Mucosa of rectum (tissue), 2 donors: ENCODE measurements at regions not wholly inside any gene's neighbourhood (a gene's known extent, or its start where the extent isn't known, plus 50 kb on each side); places are given as distances from the start of the nearest gene placed in this dataset.

Experiments
- H3K27ac ChIP-seq, 2 donors: one replicate each; pipeline ENCODE4 v1.7.0; 2013; ENCODE audit warnings: inconsistent platforms in 2 of 2, low read depth in 2 of 2, low read length in 2 of 2
- H3K27me3 ChIP-seq, 2 donors: one replicate each; pipeline ENCODE4 v1.7.0; 2013; ENCODE audit warnings: low read length in 2 of 2; ENCODE audit not compliant: control insufficient read depth in 2 of 2, insufficient read depth in 2 of 2
- H3K36me3 ChIP-seq, 2 donors: one replicate each; pipeline ENCODE4 v1.7.0; 2013; ENCODE audit warnings: low read length in 2 of 2; ENCODE audit not compliant: control insufficient read depth in 2 of 2, insufficient read depth in 2 of 2
- H3K4me1 ChIP-seq, 2 donors: one replicate each; pipeline ENCODE4 v1.7.0; 2013; ENCODE audit warnings: low read length in 2 of 2, mild to moderate bottlenecking in 1 of 2; ENCODE audit not compliant: control insufficient read depth in 2 of 2, insufficient read depth in 2 of 2
- H3K4me3 ChIP-seq, 2 donors: one replicate each; pipeline ENCODE4 v1.7.0; 2013; ENCODE audit warnings: low read length in 2 of 2
- H3K9ac ChIP-seq, 2 donors: one replicate each; pipeline ENCODE4 v1.7.0; 2013; ENCODE audit warnings: low read length in 2 of 2, low read depth in 1 of 2, mild to moderate bottlenecking in 1 of 2
- H3K9me3 ChIP-seq, 2 donors: one replicate each; pipeline ENCODE4 v1.7.0; 2013; ENCODE audit warnings: low read length in 2 of 2; ENCODE audit not compliant: control insufficient read depth in 2 of 2
- donor health status: healthy.
- donor health status: Normal muscosa, but diverticular disease.

DNA sequence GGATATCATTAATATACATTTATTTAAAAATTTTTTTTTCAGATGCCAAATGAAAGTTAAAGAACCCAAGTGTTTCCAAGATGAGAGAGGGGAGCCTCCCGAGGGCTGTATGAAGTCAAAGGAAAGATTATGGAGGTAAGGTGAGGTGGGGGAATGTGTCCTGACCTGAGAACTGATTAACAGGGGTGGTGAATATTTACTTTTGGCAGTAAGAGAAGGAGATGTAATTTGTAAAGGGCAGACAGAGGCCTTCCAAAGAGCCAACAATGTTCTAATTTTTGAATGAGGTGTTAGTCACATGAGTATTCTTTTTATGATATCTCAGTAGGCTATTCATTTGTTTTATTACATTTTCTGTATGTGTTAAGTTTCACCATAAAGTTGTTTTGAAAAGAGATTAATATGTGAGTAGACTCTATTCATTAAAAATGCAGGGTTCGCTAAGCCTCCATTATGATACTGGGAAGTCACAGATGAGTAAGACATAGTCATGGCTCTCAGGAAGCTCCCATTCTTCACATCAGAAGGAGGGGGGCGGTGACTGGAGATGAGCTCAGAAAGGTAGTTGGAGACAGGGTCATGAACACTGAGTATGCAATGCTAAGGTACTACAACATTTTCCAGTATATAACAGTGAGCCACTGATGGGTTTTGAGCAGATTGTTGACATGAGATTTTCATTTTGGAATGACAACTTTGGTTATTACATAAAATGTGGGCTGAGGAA lies 62.4 kb upstream of the TNFSF18 start:
- Histone ChIP-seq H3K4me3 (no peak overlapping the region), H3K27me3 (no peaks in the 10 kb centered on the region), H3K9ac (no peak overlapping the region), H3K27ac (no peak overlapping the region), H3K4me1 (no peaks in the 10 kb centered on the region), H3K9me3 (no peaks in the 10 kb centered on the region), H3K36me3 (no peaks in the 10 kb centered on the region)

DNA sequence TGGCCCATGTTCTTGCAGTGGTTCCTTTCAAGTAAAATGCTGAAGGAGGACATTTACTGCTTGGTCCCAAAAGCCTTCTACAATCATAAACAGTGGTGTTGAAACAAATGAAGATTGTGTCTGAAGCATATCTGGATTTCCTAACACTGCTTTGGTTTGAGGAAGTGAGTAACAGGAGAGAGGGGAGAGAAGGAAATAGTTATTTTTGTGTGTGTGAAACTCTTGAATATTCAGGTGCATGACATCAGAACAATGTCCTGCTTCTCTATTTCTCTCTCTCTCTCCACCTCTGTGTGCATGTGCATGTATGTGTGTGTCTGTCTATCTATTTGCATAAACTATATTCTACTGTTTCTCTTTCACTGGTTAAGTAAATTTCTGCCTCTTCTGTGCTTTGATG lies 61.4 kb upstream of the TNFSF18 start:
- Histone ChIP-seq H3K36me3 (no peaks in the 10 kb centered on the region), H3K9ac (no peak overlapping the region), H3K27me3 (no peaks in the 10 kb centered on the region), H3K4me3 (no peak overlapping the region), H3K4me1 (no peaks in the 10 kb centered on the region), H3K9me3 (no peaks in the 10 kb centered on the region), H3K27ac (no peak overlapping the region)

DNA sequence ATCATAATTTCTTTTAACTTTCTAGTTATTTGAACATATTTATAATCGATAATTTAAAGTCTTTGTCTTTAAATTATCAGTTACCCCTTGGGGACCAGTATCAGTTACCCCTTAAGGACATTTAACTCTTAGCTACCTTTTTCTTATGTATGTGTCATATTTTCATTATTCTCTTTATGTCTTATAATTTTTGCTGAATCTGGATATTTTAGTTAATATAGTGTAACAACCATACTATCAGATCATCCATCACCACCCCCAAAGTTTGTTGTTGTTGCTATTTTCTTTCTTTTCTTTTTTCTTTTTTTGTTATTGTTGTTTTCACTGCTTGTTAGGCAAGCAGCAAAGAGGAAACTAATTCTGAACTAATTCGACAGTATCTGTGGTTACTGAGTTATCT lies 57.0 kb upstream of the TNFSF18 start:
- H3K9ac ChIP-seq, result no peak overlapping the region
- H3K36me3 ChIP-seq, result no peaks in the 10 kb centered on the region
- H3K4me3 ChIP-seq, result no peak overlapping the region
- no peak overlapping the region for H3K27ac ChIP-seq
- no peaks in the 10 kb centered on the region for H3K4me1 ChIP-seq
- H3K9me3 ChIP-seq, result peaks cover 3 to 4% of the 10 kb centered on the region in 2 donors
- H3K27me3 ChIP-seq, result no peaks in the 10 kb centered on the region

DNA sequence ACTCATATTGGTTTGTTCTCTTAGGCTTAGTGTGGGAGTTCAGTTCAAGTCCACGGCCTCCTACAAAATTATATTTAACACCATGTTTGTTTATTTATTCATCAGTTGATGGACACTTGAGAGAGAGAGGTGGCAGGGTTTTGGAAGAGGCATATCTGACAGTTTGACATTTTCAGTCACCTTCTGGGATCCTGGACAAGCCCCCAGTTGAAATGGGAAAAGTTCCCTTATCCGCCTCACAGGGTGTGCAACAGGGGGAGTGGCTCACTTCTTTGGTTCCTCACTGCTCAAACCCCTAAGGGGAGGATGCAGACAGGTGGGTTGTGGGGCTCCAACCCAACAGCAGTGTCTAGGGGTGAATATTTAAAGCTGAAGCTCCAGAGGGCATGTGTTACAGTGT lies 52.3 kb upstream of the TNFSF18 start:
- H3K4me1 ChIP-seq, result no peaks in the 10 kb centered on the region
- no peaks in the 10 kb centered on the region for H3K36me3 ChIP-seq
- no peak overlapping the region for H3K9ac ChIP-seq
- peaks cover 3 to 4% of the 10 kb centered on the region in 2 donors for H3K9me3 ChIP-seq
- no peak overlapping the region for H3K27ac ChIP-seq
- no peaks in the 10 kb centered on the region for H3K27me3 ChIP-seq
- no peak overlapping the region for H3K4me3 ChIP-seq

GRCh38 chr1:173101589-173101988 lies 50.8 kb upstream of the TNFSF18 start:
- no peaks in the 10 kb centered on the region for H3K4me1 ChIP-seq
- no peak overlapping the region for H3K27ac ChIP-seq
- no peaks in the 10 kb centered on the region for H3K36me3 ChIP-seq
- peaks cover 3 to 4% of the 10 kb centered on the region in 2 donors for H3K9me3 ChIP-seq
- no peak overlapping the region for H3K9ac ChIP-seq
- H3K27me3 ChIP-seq, result no peaks in the 10 kb centered on the region
- no peak overlapping the region for H3K4me3 ChIP-seq

- no peak overlapping the region for H3K9ac ChIP-seq
- no peaks in the 10 kb centered on the region for H3K36me3 ChIP-seq
- H3K27me3 ChIP-seq, result no peaks in the 10 kb centered on the region
- peaks cover 3 to 4% of the 10 kb centered on the region in 2 donors for H3K9me3 ChIP-seq
- H3K27ac ChIP-seq, result no peak overlapping the region
- H3K4me3 ChIP-seq, result no peak overlapping the region
- H3K4me1 ChIP-seq, result no peaks in the 10 kb centered on the region
These were observed 49.9 kb upstream of the TNFSF18 start for GRCh38 chr1:173100476-173101107.
